Cardiac fibroblast (primary cell): ENCODE measurements at regions not wholly inside any gene's neighbourhood (a gene's known extent, or its start where the extent isn't known, plus 50 kb on each side); places are given as distances from the start of the nearest gene placed in this dataset.
A peak's percentile ranks its signal among the peaks of the same experiment; 100 is the strongest.

Experiments used
- DNase-seq, 2 donors: peaks; one replicate each; pipeline versions ENCODE4 v3.0.0 to v3.0.0-alpha.2; 2010; ENCODE audit warnings: low read depth in 2 of 2
- H3K4me3 ChIP-seq, 2 donors: replicated peaks in 1 of 2; 1 replicate in 1 of 2; 2 replicates in 1 of 2; pipeline ENCODE4 v1.5.1; 2011; ENCODE audit warnings: low read depth in 2 of 2, low read length in 2 of 2, mild to moderate bottlenecking in 2 of 2, moderate library complexity in 1 of 2
- TF ChIP-seq, protein P1 (sequence below): IDR thresholded peaks from one replicate; pipeline ENCODE4 v1.5.1; 2011; ENCODE audit warnings: low read depth, mild to moderate bottlenecking, low read length, inconsistent platforms

- H3K4me3 ChIP-seq: no peak overlapping the region
- DNase-seq: peak in 1 of 2 donors; percentile 45
- TF ChIP-seq, protein P1, sequence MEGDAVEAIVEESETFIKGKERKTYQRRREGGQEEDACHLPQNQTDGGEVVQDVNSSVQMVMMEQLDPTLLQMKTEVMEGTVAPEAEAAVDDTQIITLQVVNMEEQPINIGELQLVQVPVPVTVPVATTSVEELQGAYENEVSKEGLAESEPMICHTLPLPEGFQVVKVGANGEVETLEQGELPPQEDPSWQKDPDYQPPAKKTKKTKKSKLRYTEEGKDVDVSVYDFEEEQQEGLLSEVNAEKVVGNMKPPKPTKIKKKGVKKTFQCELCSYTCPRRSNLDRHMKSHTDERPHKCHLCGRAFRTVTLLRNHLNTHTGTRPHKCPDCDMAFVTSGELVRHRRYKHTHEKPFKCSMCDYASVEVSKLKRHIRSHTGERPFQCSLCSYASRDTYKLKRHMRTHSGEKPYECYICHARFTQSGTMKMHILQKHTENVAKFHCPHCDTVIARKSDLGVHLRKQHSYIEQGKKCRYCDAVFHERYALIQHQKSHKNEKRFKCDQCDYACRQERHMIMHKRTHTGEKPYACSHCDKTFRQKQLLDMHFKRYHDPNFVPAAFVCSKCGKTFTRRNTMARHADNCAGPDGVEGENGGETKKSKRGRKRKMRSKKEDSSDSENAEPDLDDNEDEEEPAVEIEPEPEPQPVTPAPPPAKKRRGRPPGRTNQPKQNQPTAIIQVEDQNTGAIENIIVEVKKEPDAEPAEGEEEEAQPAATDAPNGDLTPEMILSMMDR: no peak
Observed at GRCh38 chr4:125517831-125518230, 203.1 kb downstream of the FAT4 start.

GRCh38 chr4:125518281-125518680 is 203.5 kb downstream of the FAT4 start:
- H3K4me3 ChIP-seq: no peak overlapping the region
- TF ChIP-seq, protein P1: no peak
- no peak for DNase-seq

- H3K4me3 ChIP-seq: no peak overlapping the region
- TF ChIP-seq, protein P1: no peak
- DNase-seq: no peak
Observed at GRCh38 chr4:125519371-125520146, 204.8 kb downstream of the FAT4 start.

GRCh38 chr4:125520258-125520990 is 205.7 kb downstream of the FAT4 start:
- TF ChIP-seq, protein P1: no peak
- peak; percentile 38 to 79 for DNase-seq
- no peak overlapping the region for H3K4me3 ChIP-seq

DNA sequence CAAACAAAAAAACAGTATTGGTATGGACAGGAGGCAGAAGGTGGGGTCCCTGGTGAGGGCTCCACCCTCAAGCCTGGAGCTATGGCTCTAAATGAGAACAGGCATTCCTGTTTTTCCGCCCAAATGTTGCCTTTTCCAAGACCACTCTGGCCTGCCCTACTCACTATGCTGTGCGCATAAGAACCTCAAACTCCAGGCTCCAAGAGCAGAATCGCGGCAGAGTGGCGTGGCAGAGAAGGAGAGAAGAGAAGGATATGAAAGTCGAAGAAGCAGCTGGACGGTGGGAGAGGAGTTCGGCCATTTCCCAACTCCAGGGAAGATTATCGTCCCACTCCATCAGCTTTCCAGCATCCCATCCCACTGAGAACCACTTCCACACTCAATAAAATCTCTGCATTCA is 207.8 kb downstream of the FAT4 start:
- TF ChIP-seq, protein P1: no peak
- no peak overlapping the region for H3K4me3 ChIP-seq
- DNase-seq: no peak

- TF ChIP-seq, protein P1: no peak
- no peak for DNase-seq
- no peak overlapping the region for H3K4me3 ChIP-seq
Observed at GRCh38 chr4:125522992-125523391, 208.2 kb downstream of the FAT4 start.
